ENCODE measurements at regions not wholly inside any gene's neighbourhood (a gene's known extent, or its start where the extent isn't known, plus 50 kb on each side); places are given as distances from the start of the nearest gene placed in this dataset.

GRCh38 chr6:25042036-25042521, 106.3 kb upstream of the RIPOR2 start:
- TF ChIP-seq POLR2A (IDR thresholded peaks at IDR 0.05) (no peak), CTCF (IDR thresholded peaks at IDR 0.05) (no peak)

Measured in lower leg skin (tissue), 3 donors.